GM23338 (cell line): ENCODE measurements at regions not wholly inside any gene's neighbourhood (a gene's known extent, or its start where the extent isn't known, plus 50 kb on each side); places are given as distances from the start of the nearest gene placed in this dataset.

Source experiments
- ATAC-seq: fragments of 200-7000 bp; cut with Tn5 transposase; 3 replicates; pipeline ENCODE4 v1.9.1; 2020
- DNase-seq: peaks from one replicate; pipeline ENCODE4 v3.0.0-alpha.2; 2015; ENCODE audit warnings: low spot score
- H2AFZ ChIP-seq: fragments of 200-600 bp; sonication (generic); 2 replicates; pipeline ENCODE4 v1.8.0; 2016; ENCODE audit warnings: antibody characterized with exemption, mild to moderate bottlenecking, moderate library complexity
- H3F3A ChIP-seq: fragments of 200-600 bp; sonication (generic); replicated peaks from 2 replicates; pipeline ENCODE4 v1.8.0; 2017; ENCODE audit warnings: antibody characterized with exemption, mixed run types, low read depth
- H3K27ac ChIP-seq: fragments of 200-600 bp; sonication (generic); 2 replicates; pipeline ENCODE4 v1.6.1; 2016; ENCODE audit warnings: low read depth
- H3K27me3 ChIP-seq: fragments of 200-600 bp; sonication (generic); 2 replicates; pipeline ENCODE4 v1.8.0; 2016; ENCODE audit warnings: mild to moderate bottlenecking, mixed run types, moderate library complexity; ENCODE audit not compliant: insufficient read depth
- H3K36me3 ChIP-seq: fragments of 200-600 bp; sonication (generic); 2 replicates; pipeline ENCODE4 v1.8.0; 2016; ENCODE audit warnings: mild to moderate bottlenecking; ENCODE audit not compliant: insufficient read depth
- H3K4me1 ChIP-seq: fragments of 200-600 bp; sonication (generic); 2 replicates; pipeline ENCODE4 v1.8.0; 2016; ENCODE audit warnings: mild to moderate bottlenecking, moderate library complexity; ENCODE audit not compliant: insufficient read depth
- H3K4me2 ChIP-seq: fragments of 200-600 bp; sonication (generic); 2 replicates; pipeline ENCODE4 v1.7.1; 2017; ENCODE audit warnings: mixed run types
- H3K4me3 ChIP-seq: fragments of 200-600 bp; sonication (generic); 2 replicates; pipeline ENCODE4 v1.6.1; 2016; ENCODE audit warnings: mixed run types
- H3K79me2 ChIP-seq: fragments of 200-600 bp; sonication (generic); replicated peaks from 2 replicates; pipeline ENCODE4 v1.8.0; 2017; ENCODE audit warnings: mild to moderate bottlenecking; ENCODE audit not compliant: insufficient read depth
- H3K9me2 ChIP-seq: fragments of 200-600 bp; sonication (generic); 2 replicates; pipeline ENCODE4 v1.8.0; 2017; ENCODE audit not compliant: insufficient read depth
- H4K20me1 ChIP-seq: fragments of 200-600 bp; sonication (generic); replicated peaks from 2 replicates; pipeline ENCODE4 v1.8.0; 2017; ENCODE audit warnings: mild to moderate bottlenecking; ENCODE audit not compliant: insufficient read depth
- H3K27ac Mint-ChIP-seq: 2 replicates; pipeline ENCODE4 v1.8.0; 2020; ENCODE audit warnings: inconsistent platforms, mild to moderate bottlenecking, moderate library complexity, mixed read lengths
- H3K27me3 Mint-ChIP-seq: 3 replicates; pipeline ENCODE4 v1.8.0; 2022; ENCODE audit warnings: low read depth, mild to moderate bottlenecking, moderate library complexity, mixed read lengths, inconsistent platforms; ENCODE audit not compliant: insufficient read depth, poor library complexity
- H3K36me3 Mint-ChIP-seq: 3 replicates; pipeline ENCODE4 v1.8.0; 2021; ENCODE audit warnings: low read depth, mild to moderate bottlenecking, inconsistent platforms, moderate library complexity, mixed read lengths
- H3K4me1 Mint-ChIP-seq: 3 replicates; pipeline ENCODE4 v1.8.0; 2020; ENCODE audit warnings: mild to moderate bottlenecking, inconsistent platforms, mixed read lengths
- H3K4me3 Mint-ChIP-seq: 3 replicates; pipeline ENCODE4 v1.8.0; 2021; ENCODE audit warnings: moderate library complexity, mild to moderate bottlenecking, inconsistent platforms, mixed read lengths
- H3K9me3 Mint-ChIP-seq: 3 replicates; pipeline ENCODE4 v1.8.0; 2020; ENCODE audit warnings: moderate library complexity, mild to moderate bottlenecking, inconsistent platforms, mixed read lengths
- CREB1 ChIP-seq: fragments of 250-450 bp; sonication (Bioruptor Pico); IDR thresholded peaks from 2 replicates; pipeline ENCODE4 v1.5.0; 2020; ENCODE audit warnings: low read depth, mild to moderate bottlenecking, moderate library complexity
- EZH2 ChIP-seq: fragments of 200-600 bp; sonication (generic); IDR thresholded peaks from one replicate; pipeline ENCODE4 v1.8.0; 2017; ENCODE audit warnings: antibody characterized with exemption, mild to moderate bottlenecking, low read depth; ENCODE audit not compliant: unreplicated experiment
- EZH2phosphoT487 ChIP-seq: fragments of 200-600 bp; sonication (generic); IDR thresholded peaks from one replicate; pipeline ENCODE4 v1.8.1; 2018; ENCODE audit warnings: antibody characterized with exemption; ENCODE audit not compliant: unreplicated experiment
- JUNB ChIP-seq: IDR thresholded peaks from one replicate; pipeline ENCODE4 v1.6.1; 2016; ENCODE audit warnings: antibody characterized with exemption; ENCODE audit not compliant: unreplicated experiment
- NANOG ChIP-seq: IDR thresholded peaks from 2 replicates; pipeline ENCODE4 v1.6.1; 2016; ENCODE audit warnings: antibody characterized with exemption, borderline replicate concordance
- POLR2AphosphoS5 ChIP-seq: IDR thresholded peaks from 2 replicates; pipeline ENCODE4 v1.6.1; 2016; ENCODE audit warnings: antibody characterized with exemption, low read depth
- STAT1 ChIP-seq: IDR thresholded peaks from one replicate; pipeline ENCODE4 v1.6.1; 2016; ENCODE audit warnings: antibody characterized with exemption; ENCODE audit not compliant: unreplicated experiment
- ZNF114 ChIP-seq: fragments of 250-450 bp; sonication (Bioruptor Pico); IDR thresholded peaks from 2 replicates; pipeline ENCODE4 v1.5.0; 2020; ENCODE audit warnings: mild to moderate bottlenecking, moderate library complexity
- ZNF331 ChIP-seq: fragments of 250-450 bp; sonication (Bioruptor Pico); IDR thresholded peaks from 2 replicates; pipeline ENCODE4 v1.5.0; 2020; ENCODE audit warnings: low read depth, mild to moderate bottlenecking, moderate library complexity
- TF ChIP-seq, protein P1 (sequence below), 2 experiments: fragments of 200-600 bp in 1 of 2; sonication (generic) in 1 of 2; conservative IDR thresholded peaks; 2 replicates each; pipeline versions ENCODE4 v1.5.1 to v1.6.1; 2016 to 2017; ENCODE audit warnings: antibody characterized with exemption in 2 of 2, low read depth in 2 of 2, mild to moderate bottlenecking in 2 of 2, moderate library complexity in 1 of 2
- TF ChIP-seq, protein P2 (sequence below): IDR thresholded peaks from 2 replicates; pipeline ENCODE4 v1.6.1; 2016; ENCODE audit warnings: antibody characterized with exemption
- TF ChIP-seq, protein P3 (sequence below): fragments of 250-450 bp; sonication (Bioruptor Pico); IDR thresholded peaks from 2 replicates; pipeline ENCODE4 v1.5.0; 2020; ENCODE audit warnings: mild to moderate bottlenecking, moderate library complexity
- TF ChIP-seq, protein P4 (sequence below): IDR thresholded peaks from one replicate; pipeline ENCODE4 v1.6.1; 2018; ENCODE audit warnings: antibody characterized with exemption; ENCODE audit not compliant: unreplicated experiment

DNA sequence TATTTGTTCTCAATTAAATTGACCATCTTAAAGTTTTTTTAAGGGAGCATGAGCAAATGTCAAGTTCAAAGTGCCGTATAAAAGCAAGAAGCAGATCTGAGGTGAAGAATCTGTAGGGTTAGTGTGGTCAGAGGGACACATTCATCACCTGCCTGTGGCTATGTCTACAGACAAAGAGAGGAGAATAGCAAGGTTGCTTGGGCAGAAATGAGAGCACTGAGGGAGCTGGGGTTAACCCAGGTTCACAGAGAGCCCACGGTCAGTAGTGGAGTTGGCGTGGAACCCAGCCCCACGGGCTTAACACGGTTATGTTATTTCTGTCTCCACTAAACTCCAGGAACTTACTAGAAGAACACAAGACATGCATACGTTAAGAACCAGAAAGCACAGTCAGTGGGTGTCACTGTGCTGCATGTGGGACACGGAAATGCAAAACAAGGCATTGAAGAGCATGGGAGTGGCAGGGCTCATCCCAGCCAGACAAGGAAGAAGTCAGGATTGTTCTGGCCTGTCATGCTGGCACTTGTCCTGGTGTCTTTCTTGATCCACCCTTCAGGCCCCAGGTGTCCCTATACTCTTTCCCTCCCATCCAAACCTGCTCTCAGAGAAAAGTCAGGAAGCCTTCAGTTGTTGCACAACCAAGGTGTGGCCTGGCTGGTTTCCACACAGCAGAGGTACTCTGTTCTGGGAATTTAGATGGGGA lies 95.5 kb upstream of the IVNS1ABP start:
- H3K27me3 Mint-ChIP-seq: no peaks in the 10 kb centered on the region
- H3K27ac Mint-ChIP-seq: no peak overlapping the region
- Histone ChIP-seq H3K4me3 (no peak overlapping the region), H3K4me1 (no peaks in the 10 kb centered on the region), H3K27ac (no peak overlapping the region), H3K27me3 (no peaks in the 10 kb centered on the region), H4K20me1 (no peaks in the 10 kb centered on the region), H3K4me2 (no peak overlapping the region), H3K79me2 (no peaks in the 10 kb centered on the region), H3K36me3 (no peaks in the 10 kb centered on the region), H2AFZ (peak overlapping the region; percentile 69; the same call in 1 of the 2 replicates), H3F3A (no peaks in the 10 kb centered on the region), H3K9me2 (no peaks in the 10 kb centered on the region)
- no peaks in the 10 kb centered on the region for H3K4me1 Mint-ChIP-seq
- no peak for ATAC-seq
- H3K9me3 Mint-ChIP-seq: peaks cover 4% of the 10 kb centered on the region; the same call in 1 of the 3 replicates
- no peak for TF ChIP-seq POLR2AphosphoS5
- TF ChIP-seq, protein P1, sequence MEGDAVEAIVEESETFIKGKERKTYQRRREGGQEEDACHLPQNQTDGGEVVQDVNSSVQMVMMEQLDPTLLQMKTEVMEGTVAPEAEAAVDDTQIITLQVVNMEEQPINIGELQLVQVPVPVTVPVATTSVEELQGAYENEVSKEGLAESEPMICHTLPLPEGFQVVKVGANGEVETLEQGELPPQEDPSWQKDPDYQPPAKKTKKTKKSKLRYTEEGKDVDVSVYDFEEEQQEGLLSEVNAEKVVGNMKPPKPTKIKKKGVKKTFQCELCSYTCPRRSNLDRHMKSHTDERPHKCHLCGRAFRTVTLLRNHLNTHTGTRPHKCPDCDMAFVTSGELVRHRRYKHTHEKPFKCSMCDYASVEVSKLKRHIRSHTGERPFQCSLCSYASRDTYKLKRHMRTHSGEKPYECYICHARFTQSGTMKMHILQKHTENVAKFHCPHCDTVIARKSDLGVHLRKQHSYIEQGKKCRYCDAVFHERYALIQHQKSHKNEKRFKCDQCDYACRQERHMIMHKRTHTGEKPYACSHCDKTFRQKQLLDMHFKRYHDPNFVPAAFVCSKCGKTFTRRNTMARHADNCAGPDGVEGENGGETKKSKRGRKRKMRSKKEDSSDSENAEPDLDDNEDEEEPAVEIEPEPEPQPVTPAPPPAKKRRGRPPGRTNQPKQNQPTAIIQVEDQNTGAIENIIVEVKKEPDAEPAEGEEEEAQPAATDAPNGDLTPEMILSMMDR (conservative IDR thresholded peaks at IDR 0.05; ENCODE audit: low read depth in 2 of 2): no peak
- no peak for TF ChIP-seq STAT1
- TF ChIP-seq, protein P2, sequence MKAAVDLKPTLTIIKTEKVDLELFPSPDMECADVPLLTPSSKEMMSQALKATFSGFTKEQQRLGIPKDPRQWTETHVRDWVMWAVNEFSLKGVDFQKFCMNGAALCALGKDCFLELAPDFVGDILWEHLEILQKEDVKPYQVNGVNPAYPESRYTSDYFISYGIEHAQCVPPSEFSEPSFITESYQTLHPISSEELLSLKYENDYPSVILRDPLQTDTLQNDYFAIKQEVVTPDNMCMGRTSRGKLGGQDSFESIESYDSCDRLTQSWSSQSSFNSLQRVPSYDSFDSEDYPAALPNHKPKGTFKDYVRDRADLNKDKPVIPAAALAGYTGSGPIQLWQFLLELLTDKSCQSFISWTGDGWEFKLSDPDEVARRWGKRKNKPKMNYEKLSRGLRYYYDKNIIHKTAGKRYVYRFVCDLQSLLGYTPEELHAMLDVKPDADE: no peak
- TF ChIP-seq, protein P3, sequence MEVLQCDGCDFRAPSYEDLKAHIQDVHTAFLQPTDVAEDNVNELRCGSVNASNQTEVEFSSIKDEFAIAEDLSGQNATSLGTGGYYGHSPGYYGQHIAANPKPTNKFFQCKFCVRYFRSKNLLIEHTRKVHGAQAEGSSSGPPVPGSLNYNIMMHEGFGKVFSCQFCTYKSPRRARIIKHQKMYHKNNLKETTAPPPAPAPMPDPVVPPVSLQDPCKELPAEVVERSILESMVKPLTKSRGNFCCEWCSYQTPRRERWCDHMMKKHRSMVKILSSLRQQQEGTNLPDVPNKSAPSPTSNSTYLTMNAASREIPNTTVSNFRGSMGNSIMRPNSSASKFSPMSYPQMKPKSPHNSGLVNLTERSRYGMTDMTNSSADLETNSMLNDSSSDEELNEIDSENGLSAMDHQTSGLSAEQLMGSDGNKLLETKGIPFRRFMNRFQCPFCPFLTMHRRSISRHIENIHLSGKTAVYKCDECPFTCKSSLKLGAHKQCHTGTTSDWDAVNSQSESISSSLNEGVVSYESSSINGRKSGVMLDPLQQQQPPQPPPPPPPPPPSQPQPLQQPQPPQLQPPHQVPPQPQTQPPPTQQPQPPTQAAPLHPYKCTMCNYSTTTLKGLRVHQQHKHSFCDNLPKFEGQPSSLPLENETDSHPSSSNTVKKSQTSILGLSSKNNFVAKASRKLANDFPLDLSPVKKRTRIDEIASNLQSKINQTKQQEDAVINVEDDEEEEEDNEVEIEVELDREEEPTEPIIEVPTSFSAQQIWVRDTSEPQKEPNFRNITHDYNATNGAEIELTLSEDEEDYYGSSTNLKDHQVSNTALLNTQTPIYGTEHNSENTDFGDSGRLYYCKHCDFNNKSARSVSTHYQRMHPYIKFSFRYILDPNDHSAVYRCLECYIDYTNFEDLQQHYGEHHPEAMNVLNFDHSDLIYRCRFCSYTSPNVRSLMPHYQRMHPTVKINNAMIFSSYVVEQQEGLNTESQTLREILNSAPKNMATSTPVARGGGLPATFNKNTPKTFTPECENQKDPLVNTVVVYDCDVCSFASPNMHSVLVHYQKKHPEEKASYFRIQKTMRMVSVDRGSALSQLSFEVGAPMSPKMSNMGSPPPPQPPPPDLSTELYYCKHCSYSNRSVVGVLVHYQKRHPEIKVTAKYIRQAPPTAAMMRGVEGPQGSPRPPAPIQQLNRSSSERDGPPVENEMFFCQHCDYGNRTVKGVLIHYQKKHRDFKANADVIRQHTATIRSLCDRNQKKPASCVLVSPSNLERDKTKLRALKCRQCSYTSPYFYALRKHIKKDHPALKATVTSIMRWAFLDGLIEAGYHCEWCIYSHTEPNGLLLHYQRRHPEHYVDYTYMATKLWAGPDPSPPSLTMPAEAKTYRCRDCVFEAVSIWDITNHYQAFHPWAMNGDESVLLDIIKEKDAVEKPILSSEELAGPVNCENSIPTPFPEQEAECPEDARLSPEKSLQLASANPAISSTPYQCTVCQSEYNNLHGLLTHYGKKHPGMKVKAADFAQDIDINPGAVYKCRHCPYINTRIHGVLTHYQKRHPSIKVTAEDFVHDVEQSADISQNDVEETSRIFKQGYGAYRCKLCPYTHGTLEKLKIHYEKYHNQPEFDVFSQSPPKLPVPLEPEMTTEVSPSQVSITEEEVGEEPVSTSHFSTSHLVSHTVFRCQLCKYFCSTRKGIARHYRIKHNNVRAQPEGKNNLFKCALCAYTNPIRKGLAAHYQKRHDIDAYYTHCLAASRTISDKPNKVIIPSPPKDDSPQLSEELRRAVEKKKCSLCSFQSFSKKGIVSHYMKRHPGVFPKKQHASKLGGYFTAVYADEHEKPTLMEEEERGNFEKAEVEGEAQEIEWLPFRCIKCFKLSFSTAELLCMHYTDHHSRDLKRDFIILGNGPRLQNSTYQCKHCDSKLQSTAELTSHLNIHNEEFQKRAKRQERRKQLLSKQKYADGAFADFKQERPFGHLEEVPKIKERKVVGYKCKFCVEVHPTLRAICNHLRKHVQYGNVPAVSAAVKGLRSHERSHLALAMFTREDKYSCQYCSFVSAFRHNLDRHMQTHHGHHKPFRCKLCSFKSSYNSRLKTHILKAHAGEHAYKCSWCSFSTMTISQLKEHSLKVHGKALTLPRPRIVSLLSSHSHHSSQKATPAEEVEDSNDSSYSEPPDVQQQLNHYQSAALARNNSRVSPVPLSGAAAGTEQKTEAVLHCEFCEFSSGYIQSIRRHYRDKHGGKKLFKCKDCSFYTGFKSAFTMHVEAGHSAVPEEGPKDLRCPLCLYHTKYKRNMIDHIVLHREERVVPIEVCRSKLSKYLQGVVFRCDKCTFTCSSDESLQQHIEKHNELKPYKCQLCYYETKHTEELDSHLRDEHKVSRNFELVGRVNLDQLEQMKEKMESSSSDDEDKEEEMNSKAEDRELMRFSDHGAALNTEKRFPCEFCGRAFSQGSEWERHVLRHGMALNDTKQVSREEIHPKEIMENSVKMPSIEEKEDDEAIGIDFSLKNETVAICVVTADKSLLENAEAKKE (CRISPR knock-in tag): no peak
- TF ChIP-seq ZNF114: no peak
- TF ChIP-seq EZH2phosphoT487: no peak
- no peak for TF ChIP-seq NANOG
- TF ChIP-seq, protein P4, sequence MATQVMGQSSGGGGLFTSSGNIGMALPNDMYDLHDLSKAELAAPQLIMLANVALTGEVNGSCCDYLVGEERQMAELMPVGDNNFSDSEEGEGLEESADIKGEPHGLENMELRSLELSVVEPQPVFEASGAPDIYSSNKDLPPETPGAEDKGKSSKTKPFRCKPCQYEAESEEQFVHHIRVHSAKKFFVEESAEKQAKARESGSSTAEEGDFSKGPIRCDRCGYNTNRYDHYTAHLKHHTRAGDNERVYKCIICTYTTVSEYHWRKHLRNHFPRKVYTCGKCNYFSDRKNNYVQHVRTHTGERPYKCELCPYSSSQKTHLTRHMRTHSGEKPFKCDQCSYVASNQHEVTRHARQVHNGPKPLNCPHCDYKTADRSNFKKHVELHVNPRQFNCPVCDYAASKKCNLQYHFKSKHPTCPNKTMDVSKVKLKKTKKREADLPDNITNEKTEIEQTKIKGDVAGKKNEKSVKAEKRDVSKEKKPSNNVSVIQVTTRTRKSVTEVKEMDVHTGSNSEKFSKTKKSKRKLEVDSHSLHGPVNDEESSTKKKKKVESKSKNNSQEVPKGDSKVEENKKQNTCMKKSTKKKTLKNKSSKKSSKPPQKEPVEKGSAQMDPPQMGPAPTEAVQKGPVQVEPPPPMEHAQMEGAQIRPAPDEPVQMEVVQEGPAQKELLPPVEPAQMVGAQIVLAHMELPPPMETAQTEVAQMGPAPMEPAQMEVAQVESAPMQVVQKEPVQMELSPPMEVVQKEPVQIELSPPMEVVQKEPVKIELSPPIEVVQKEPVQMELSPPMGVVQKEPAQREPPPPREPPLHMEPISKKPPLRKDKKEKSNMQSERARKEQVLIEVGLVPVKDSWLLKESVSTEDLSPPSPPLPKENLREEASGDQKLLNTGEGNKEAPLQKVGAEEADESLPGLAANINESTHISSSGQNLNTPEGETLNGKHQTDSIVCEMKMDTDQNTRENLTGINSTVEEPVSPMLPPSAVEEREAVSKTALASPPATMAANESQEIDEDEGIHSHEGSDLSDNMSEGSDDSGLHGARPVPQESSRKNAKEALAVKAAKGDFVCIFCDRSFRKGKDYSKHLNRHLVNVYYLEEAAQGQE: no peak
- TF ChIP-seq EZH2: no peak
- TF ChIP-seq CREB1: no peak
- TF ChIP-seq ZNF331 (CRISPR knock-in tag): no peak
- no peak for TF ChIP-seq JUNB
- no peaks in the 10 kb centered on the region for H3K36me3 Mint-ChIP-seq
- no peak for DNase-seq
- no peak overlapping the region for H3K4me3 Mint-ChIP-seq
